ENCODE measurements at regions not wholly inside any gene's neighbourhood (a gene's known extent, or its start where the extent isn't known, plus 50 kb on each side); places are given as distances from the start of the nearest gene placed in this dataset.

DNA sequence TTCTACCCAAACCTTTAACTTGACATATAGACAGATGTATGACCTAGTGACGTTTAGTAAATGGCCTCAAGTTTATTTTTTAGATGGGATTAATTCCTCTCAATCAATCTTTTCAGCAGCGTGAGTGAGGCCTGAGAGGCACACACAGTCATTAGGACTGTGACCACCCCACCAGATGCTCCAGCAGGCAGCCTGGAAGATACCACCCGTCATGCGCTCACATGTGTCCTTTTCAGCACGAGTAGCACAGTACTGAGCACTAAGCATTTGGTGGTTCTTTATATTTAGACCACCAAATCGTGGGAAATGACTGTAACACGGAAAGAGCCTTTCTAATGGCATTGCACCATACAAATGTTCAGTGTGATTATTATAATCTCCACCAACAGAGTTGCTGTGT lies 354.6 kb upstream of the DDI1 start:
- TF ChIP-seq, protein P1, sequence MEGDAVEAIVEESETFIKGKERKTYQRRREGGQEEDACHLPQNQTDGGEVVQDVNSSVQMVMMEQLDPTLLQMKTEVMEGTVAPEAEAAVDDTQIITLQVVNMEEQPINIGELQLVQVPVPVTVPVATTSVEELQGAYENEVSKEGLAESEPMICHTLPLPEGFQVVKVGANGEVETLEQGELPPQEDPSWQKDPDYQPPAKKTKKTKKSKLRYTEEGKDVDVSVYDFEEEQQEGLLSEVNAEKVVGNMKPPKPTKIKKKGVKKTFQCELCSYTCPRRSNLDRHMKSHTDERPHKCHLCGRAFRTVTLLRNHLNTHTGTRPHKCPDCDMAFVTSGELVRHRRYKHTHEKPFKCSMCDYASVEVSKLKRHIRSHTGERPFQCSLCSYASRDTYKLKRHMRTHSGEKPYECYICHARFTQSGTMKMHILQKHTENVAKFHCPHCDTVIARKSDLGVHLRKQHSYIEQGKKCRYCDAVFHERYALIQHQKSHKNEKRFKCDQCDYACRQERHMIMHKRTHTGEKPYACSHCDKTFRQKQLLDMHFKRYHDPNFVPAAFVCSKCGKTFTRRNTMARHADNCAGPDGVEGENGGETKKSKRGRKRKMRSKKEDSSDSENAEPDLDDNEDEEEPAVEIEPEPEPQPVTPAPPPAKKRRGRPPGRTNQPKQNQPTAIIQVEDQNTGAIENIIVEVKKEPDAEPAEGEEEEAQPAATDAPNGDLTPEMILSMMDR (IDR thresholded peaks at IDR 0.05; ENCODE audit: control insufficient read depth, insufficient read depth, low read depth, low read length, missing control alignments), result no peak
- H3K4me3 ChIP-seq (ENCODE audit: control insufficient read depth, low read depth, low read length), result no peak overlapping the region
- no peak for DNase-seq (ENCODE audit: low read depth)

DNA sequence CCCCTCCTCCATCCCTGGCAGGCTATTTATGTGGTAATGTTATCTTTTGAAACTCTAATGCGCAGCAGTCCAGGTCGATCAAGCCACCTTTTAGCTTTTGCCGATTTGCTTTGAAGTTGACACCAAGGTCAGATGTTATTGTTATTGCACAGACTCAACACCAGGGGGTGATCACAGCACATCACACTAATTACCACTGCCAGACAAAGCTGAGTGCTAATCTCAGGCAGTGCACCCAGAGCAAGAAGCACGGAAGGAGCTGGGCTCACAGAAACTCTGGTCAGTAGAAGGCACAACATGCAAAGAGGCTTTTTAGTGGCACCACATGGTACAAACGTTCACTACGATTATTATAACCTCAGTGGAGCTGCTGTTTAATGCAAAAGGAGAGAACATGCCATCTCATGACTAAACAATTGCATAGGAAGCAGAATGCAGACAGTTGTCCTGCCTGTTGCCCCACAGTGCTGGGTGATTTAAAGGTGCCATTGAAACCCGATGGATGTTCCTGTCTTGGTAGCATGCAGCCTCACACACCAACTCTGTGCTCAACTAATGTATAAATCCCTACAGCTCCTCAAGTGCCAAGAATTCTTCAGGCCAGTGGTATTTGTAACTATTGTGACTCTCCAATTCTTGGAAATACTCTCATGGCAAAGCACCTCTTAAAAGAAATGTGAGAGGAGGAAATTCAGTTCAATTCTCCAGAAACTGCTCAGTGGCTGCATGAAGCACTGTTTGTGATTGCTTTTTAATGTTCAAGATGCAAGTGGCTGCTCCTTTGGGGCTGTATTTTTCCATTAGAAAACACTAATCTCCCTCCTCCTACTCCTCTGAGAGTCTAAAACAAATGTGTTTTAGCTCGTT lies 353.9 kb upstream of the DDI1 start:
- TF ChIP-seq, protein P1 (IDR thresholded peaks at IDR 0.05; ENCODE audit: control insufficient read depth, insufficient read depth, low read depth, low read length, missing control alignments), result peak; percentile 78
- no peak overlapping the region for H3K4me3 ChIP-seq (ENCODE audit: control insufficient read depth, low read depth, low read length)
- DNase-seq (ENCODE audit: low read depth), result no peak

GRCh38 chr11:103683576-103683975 lies 352.9 kb upstream of the DDI1 start:
- TF ChIP-seq, protein P1 (IDR thresholded peaks at IDR 0.05; ENCODE audit: control insufficient read depth, insufficient read depth, low read depth, low read length, missing control alignments), result no peak
- no peak for DNase-seq (ENCODE audit: low read depth)
- H3K4me3 ChIP-seq (ENCODE audit: control insufficient read depth, low read depth, low read length), result no peak overlapping the region

DNA sequence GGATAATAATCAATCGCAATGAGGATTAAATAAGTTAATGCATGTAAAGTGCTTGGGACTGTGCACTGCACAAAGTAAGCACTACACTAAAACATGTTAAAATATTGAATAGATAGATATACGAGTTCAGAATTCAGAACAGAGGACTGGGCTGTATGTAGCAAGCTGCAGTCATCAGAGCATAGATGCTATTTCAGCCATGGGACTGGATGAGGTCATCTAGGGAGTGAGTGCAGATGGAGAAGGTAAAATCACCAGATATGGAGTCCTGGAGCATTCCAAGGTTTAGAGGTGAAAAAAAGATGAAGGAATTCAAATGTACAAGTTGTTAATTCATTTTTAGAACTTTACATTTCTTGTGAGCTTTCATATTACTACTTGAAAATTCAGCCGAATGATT lies 347.5 kb upstream of the DDI1 start:
- H3K4me3 ChIP-seq (ENCODE audit: control insufficient read depth, low read depth, low read length), result no peak overlapping the region
- TF ChIP-seq, protein P1 (IDR thresholded peaks at IDR 0.05; ENCODE audit: control insufficient read depth, insufficient read depth, low read depth, low read length, missing control alignments), result no peak
- no peak for DNase-seq (ENCODE audit: low read depth)

GRCh38 chr11:103690356-103690755 lies 346.1 kb upstream of the DDI1 start:
- no peak for DNase-seq (ENCODE audit: low read depth)
- no peak overlapping the region for H3K4me3 ChIP-seq (ENCODE audit: control insufficient read depth, low read depth, low read length)
- TF ChIP-seq, protein P1 (IDR thresholded peaks at IDR 0.05; ENCODE audit: control insufficient read depth, insufficient read depth, low read depth, low read length, missing control alignments), result no peak

GRCh38 chr11:103696123-103696522 lies 340.3 kb upstream of the DDI1 start:
- DNase-seq (ENCODE audit: low read depth), result no peak
- TF ChIP-seq, protein P1 (IDR thresholded peaks at IDR 0.05; ENCODE audit: control insufficient read depth, insufficient read depth, low read depth, low read length, missing control alignments), result no peak
- H3K4me3 ChIP-seq (ENCODE audit: control insufficient read depth, low read depth, low read length), result no peak overlapping the region
